HG03064 (cell line): ENCODE measurements at regions not wholly inside any gene's neighbourhood (a gene's known extent, or its start where the extent isn't known, plus 50 kb on each side); places are given as distances from the start of the nearest gene placed in this dataset.
A peak's percentile ranks its signal among the peaks of the same experiment; 100 is the strongest.

ENCODE experiments used
- ATAC-seq: cut with Tn5 transposase; IDR thresholded peaks from one replicate; pipeline ENCODE4 v1.9.1; 2021; ENCODE audit warnings: low read depth; ENCODE audit not compliant: unreplicated experiment

- no peak for ATAC-seq
Measured at GRCh38 chr13:33683376-33683775, 134.6 kb upstream of the RFC3 start.

- ATAC-seq, result no peak
Measured at GRCh38 chr13:33684874-33685273, 133.1 kb upstream of the RFC3 start.

GRCh38 chr13:33686772-33687480, 131.0 kb upstream of the RFC3 start:
- no peak for ATAC-seq

- no peak for ATAC-seq
Measured at GRCh38 chr13:33690354-33690753, 127.6 kb upstream of the RFC3 start.

GRCh38 chr13:33691980-33692379, 126.0 kb upstream of the RFC3 start:
- no peak for ATAC-seq

GRCh38 chr13:33692531-33692930, 125.4 kb upstream of the RFC3 start:
- ATAC-seq, result no peak

GRCh38 chr13:33694546-33694945, 123.4 kb upstream of the RFC3 start:
- ATAC-seq, result no peak

- no peak for ATAC-seq
Measured at GRCh38 chr13:33696530-33696929, 121.4 kb upstream of the RFC3 start.

GRCh38 chr13:33697926-33698325, 120.0 kb upstream of the RFC3 start:
- ATAC-seq, result no peak

- ATAC-seq, result no peak
Measured at GRCh38 chr13:33707449-33707848, 110.5 kb upstream of the RFC3 start.

GRCh38 chr13:33710924-33711323, 107.0 kb upstream of the RFC3 start:
- no peak for ATAC-seq

- no peak for ATAC-seq
Measured at GRCh38 chr13:33711436-33711835, 106.5 kb upstream of the RFC3 start.

GRCh38 chr13:33717775-33718174, 100.2 kb upstream of the RFC3 start:
- no peak for ATAC-seq

GRCh38 chr13:33721724-33722123, 96.2 kb upstream of the RFC3 start:
- ATAC-seq, result no peak

GRCh38 chr13:33722216-33722915, 95.6 kb upstream of the RFC3 start:
- ATAC-seq, result no peak

- no peak for ATAC-seq
Measured at GRCh38 chr13:33723365-33723764, 94.6 kb upstream of the RFC3 start.

GRCh38 chr13:33723772-33724435, 94.0 kb upstream of the RFC3 start:
- peak; percentile 59 for ATAC-seq

- no peak for ATAC-seq
Measured at GRCh38 chr13:33725340-33725739, 92.6 kb upstream of the RFC3 start.

- ATAC-seq, result no peak
Measured at GRCh38 chr13:33727297-33728083, 90.5 kb upstream of the RFC3 start.

- peak; percentile 86 for ATAC-seq
Measured at GRCh38 chr13:33728271-33729037, 89.5 kb upstream of the RFC3 start.
